GM12873 (cell line): ENCODE measurements at regions not wholly inside any gene's neighbourhood (a gene's known extent, or its start where the extent isn't known, plus 50 kb on each side); places are given as distances from the start of the nearest gene placed in this dataset.

Source experiments
- CTCF ChIP-seq: IDR thresholded peaks from 2 replicates; pipeline ENCODE4 v1.5.1; 2012; ENCODE audit warnings: low read depth, mild to moderate bottlenecking, moderate library complexity, low read length, control low read depth; ENCODE audit not compliant: insufficient read depth; ENCODE audit errors: missing control alignments

DNA sequence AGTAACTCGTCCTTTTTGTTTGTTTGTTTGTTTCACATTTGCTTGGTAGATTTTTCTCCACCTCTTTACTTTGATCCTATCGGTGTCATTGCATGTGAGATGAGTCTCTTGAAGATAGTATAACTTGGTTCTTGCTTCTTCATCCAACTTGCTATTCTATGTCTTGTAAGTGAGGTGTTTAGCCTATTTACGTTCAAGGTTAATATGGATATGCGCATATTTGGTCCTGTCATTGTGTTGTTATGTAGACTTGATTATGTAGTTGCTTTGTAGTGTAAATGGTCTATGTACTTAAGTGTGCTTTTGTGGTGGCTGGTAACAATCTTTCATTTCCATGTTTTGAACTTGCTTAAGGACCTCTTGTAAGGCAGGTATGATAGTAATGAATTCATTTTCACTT is 192.8 kb upstream of the MAGI2 start:
- no peak for TF ChIP-seq CTCF

- no peak for TF ChIP-seq CTCF
Observed at GRCh38 chr7:79636849-79637248, 183.4 kb upstream of the MAGI2 start.

DNA sequence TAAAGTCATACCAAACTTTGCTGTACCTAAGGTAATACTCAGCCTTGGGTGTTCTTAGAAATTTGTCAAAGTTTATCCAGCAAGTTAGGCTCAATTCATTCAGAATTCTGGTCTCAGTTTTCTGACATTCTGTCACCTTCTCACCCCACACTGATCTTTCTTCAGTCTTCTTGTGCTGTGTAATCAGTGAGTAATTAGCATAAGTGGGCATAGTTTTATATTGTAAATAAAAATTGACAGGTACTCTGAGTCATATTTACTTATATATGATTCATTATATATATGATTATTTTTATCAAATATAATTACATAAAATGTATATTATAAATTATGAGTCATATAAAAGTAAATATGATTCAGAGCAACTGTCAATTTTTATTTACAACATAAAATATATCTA is 170.9 kb upstream of the MAGI2 start:
- no peak for TF ChIP-seq CTCF

DNA sequence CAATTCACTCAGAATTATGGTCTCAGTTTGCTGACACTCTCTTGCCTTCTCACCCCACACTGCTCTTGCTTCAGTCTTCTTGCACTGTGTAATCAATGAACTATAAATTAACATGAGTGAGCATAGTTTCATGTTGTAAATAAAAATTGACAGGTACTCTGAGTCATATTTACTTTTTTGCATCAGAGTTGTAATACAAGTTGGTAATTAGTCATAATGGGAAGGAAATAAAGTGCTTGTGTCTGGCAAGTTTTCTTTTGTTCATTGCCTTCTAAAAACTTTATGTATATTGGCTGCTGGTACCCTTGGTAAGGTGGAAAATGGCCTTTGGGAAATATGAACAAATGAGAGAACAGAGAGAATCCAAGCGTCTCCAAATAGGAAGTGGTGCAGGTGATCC is 169.3 kb upstream of the MAGI2 start:
- TF ChIP-seq CTCF, result no peak

DNA sequence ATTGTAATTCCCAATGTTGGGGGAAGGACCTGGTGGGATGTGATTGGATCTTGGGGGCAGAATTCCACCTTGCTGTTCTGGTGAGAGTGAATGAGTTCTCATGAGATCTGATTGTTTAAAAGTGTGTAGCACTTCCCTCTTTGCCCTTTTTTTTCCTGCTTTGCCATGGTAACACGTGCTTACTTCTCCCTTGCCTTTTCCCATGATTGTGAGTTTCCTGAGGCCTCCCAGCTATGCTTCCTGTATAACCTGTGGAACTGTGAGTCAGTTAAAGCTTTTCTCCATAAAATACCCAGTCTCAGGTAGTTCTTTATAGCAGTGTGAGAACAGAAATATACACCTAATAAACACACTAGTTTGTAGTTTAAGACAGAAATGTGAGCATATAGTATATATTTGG is 166.8 kb upstream of the MAGI2 start:
- TF ChIP-seq CTCF, result no peak

DNA sequence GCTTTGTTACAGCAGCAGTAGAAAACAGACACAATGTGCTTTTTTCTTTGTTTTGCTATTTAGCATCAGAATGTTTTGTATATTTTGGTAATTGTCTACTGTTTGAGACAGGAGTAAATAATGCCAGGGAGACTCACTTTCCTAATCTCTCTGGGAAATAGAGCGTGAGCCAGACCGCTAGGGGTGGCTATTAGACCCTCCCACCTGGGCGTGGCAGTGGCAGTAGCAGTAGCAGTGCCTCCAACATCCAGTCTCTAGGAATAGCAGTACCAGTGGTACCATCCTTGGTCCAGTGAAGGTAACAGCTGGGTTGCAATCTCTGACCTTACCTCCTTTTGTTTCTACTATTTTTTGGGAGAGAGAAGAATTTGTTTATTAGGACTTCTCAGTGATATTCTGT is 165.7 kb upstream of the MAGI2 start:
- TF ChIP-seq CTCF, result no peak

- TF ChIP-seq CTCF, result no peak
Observed at GRCh38 chr7:79615871-79616640, 162.6 kb upstream of the MAGI2 start.
